GM21515 (cell line): ENCODE measurements at regions not wholly inside any gene's neighbourhood (a gene's known extent, or its start where the extent isn't known, plus 50 kb on each side); places are given as distances from the start of the nearest gene placed in this dataset.
"Not testable (repeated sequence)": the region's sequence is repeated elsewhere in the genome, so short reads cannot be mapped to it uniquely, and the experiment has no call there.

ENCODE experiments used
- ATAC-seq: cut with Tn5 transposase; IDR thresholded peaks from one replicate; pipeline ENCODE4 v1.9.1; 2021; ENCODE audit not compliant: unreplicated experiment

DNA sequence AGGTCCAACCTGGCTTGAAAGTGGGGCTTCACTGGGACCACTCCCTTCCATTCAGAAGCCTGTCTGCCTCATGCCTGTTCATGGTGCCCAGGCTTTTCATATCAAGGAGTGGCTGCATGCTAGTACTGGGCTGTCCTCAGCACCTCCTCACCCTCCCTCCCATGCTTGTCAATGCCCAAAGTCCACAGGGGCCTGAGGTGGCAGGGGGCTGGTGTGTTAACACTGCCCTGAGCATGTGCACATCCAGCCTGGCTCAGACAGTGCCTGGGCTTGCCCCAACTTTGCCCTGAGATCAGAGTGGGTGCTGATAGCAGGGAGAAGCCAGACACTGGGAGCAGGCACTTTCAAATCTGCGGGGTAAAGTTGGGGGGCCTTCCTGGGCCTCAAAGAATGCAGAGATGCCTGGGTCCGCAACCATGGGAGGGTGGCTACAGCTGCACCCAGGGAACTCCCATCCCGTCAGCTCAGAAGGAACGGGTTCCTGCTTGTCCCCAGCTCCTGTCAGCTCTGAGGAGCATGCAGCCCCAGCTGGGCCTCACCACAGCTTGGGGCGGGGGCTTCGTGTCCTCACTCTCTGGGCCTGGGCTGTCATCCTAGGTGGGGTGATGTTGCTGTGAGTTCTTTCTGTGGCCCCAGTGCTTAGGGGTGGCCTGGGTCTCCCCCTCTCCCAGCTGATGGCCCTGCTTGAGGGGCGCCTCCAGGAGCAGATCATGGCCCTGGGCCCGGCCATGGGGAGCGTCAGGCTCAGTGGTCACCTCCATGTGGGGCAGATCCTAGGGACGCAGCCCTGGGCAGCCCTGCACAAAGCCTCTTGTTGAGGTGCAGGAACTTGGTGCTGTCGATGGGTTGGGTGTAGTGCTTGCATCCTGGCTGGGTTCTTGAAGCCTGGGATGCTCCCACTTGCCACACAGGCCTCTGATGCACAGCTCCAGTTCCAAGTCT, 830.6 kb upstream of the SLITRK5 start:
- no peak for ATAC-seq

DNA sequence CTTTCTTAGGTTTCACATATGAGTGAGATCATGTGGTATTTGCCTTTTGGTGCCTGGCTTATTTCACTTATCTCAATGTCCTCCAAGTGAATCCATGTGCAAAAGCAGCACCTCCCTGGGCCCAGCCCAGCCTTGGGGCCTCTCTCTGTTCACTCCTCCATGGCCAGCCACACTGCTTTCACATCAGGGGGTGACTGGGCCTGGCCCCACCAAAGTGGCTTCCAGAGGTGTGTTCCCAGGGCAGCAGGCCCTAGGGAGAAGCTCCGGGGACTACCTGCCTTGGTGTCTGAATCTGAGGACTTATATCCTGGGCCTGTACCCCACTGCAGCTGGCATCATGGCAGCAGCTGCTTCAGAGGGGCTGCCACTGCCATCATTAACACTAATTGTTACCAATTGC, 829.9 kb upstream of the SLITRK5 start:
- no peak for ATAC-seq

GRCh38 chr13:86846501-86846900, 824.7 kb upstream of the SLITRK5 start:
- no peak for ATAC-seq

GRCh38 chr13:86848716-86849115, 822.5 kb upstream of the SLITRK5 start:
- no peak for ATAC-seq

- ATAC-seq: no peak
Measured at GRCh38 chr13:86856991-86857390, 814.2 kb upstream of the SLITRK5 start.

DNA sequence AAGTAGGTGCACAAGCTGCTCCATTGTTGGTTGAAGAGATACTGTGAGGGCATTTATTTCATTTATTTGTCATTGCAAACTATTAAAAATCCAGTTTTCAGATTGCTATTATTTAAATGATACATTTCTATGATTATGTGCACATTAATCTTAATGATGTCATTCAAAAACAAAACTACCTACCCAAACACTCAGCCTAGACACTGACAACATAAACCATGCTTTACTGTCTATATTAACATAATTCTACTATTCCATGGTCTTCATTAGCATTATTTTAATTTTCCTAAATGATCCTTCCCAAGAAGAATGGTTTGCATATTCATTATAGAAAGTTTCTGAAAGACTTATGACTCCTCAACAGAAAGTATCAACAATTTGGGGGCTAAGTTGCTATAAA, 813.0 kb upstream of the SLITRK5 start:
- no peak for ATAC-seq

GRCh38 chr13:86862137-86862536, 809.0 kb upstream of the SLITRK5 start:
- no peak for ATAC-seq

DNA sequence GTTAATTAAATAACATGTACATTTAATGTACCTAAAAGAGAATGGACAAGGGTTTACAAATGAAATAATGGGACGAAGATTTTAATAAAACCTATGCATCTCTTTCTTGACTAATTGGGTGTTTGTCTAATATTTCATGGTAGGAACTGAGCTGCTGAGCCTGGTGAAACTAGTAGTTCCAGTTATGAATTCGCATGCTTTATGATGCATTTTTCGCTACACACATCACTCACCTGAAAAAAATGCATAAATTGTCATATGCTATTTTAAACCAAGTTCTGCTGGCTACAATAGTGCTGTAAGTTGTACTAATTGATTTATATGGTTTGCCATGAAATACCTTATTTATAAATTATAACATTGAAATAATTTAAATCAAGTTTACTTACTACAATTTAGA, 806.8 kb upstream of the SLITRK5 start:
- no peak for ATAC-seq

- ATAC-seq: no peak
Measured at GRCh38 chr13:86870444-86870843, 800.7 kb upstream of the SLITRK5 start.

DNA sequence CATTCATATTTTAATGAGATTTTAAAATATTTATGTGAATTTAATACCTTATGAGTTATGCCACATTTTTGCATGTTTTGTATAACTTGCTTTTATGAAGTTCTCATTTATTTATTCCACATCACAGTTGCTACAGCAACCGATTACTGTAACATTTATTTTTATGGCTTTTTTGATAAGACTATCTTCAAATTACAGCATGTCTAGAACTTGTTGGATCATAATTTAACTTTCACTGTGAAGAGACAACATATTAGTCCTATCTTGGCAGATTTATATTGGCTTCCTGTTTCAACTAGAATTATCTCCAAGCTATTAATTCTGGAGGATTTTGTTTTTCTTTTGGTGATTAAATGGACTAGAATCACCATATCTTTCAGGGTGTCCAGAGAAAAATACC, 793.7 kb upstream of the SLITRK5 start:
- no peak for ATAC-seq

GRCh38 chr13:86878781-86879180, 792.4 kb upstream of the SLITRK5 start:
- no peak for ATAC-seq

DNA sequence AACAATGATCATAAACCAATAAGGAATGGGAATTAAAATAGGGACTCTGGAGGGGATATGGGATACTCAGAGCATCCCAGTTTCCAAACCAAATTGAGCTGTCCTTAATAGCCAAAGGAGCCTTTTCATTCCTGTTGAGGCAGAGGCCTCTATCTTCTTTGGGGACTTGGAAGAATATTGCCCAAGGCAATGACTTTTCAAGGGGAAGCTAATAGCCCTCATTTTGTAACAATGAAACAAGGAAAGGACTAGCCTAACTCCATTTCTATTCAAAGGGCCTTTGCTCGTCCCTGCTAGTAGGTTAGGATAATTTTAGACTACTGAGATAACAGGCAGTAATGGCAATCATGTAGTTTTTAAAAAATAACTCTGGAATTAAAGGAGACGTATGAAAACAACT, 789.8 kb upstream of the SLITRK5 start:
- ATAC-seq: no peak

DNA sequence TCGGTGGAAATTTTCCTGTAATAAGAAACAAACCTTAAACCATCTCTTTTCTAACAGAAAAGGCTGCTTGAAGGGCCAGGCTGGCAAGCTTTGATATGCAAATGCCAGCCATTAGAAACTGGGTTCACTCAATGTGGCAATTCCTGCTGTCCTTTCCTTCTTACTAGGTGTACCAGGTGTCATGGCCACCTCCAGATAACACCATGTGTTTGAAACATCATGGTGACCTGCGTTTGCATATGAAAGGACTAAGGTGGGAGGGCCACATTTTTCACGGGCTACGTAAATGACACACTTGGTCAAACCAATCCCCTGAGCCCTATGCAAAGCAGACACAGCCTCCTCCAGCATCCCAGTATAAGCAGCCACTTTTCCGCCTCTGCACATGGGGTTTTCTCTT, 789.1 kb upstream of the SLITRK5 start:
- no peak for ATAC-seq

DNA sequence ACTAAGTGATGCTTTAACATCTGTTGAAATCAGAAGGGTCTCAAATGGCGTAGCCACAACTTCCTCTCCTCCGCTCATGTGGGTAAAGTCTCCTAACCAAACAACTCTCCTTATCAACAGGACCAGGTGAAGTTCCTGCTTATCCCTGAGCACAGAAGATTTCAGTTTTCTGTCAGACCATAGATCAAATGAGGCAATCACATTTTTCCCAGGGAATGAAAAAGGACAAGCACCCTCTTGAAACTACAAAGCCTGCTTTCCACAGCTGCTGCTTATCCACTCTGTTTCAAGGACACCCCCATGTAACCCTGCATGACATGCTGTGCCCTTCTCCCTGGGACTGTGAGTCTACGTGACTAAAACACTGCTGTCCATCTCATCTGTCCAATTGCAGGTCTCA, 788.3 kb upstream of the SLITRK5 start:
- ATAC-seq: no peak

GRCh38 chr13:86892330-86892729, 778.8 kb upstream of the SLITRK5 start:
- ATAC-seq: no peak

- no peak for ATAC-seq
Measured at GRCh38 chr13:86900906-86901305, 770.3 kb upstream of the SLITRK5 start.

GRCh38 chr13:86906127-86906874, 764.9 kb upstream of the SLITRK5 start:
- ATAC-seq: no peak

DNA sequence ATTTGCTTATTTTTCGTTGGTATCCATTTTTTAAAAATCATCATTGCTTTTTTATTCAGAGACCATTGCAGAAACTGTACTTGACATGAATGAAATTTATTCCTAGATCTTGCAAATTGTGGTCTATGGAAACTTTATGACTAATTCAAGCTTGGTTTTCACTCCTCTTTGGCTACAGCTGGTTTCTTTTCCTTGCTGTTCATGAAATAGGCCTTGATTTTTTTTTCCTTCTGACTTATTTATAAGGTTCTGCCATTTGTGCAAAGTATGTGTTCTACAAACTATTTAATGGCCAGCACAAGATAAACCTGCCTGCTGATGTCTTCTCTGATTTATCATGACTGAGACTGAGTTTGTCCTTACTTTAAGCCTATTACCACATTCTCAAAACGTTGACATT, 764.0 kb upstream of the SLITRK5 start:
- ATAC-seq: no peak

DNA sequence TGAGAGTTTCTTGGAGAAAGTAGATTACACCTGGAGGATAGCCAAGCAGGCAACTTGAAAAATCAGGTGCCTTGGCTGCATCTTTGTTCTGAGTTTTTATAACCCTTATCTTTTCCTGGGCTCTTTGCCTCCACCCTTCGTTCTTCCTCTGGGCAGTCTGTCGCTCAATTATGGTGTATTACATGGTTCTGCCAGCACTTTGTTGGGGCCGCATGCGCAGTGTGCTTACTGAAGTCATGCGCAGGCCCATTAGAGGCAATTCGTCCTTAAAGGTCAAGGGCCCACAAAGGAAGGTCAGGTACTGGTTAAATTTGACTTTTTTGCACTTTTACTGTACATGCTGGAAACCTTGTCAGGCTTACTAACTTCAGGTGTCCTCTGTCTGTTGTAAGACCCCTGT, 761.9 kb upstream of the SLITRK5 start:
- no peak for ATAC-seq

- ATAC-seq: no peak
Measured at GRCh38 chr13:86914757-86915156, 756.4 kb upstream of the SLITRK5 start.

DNA sequence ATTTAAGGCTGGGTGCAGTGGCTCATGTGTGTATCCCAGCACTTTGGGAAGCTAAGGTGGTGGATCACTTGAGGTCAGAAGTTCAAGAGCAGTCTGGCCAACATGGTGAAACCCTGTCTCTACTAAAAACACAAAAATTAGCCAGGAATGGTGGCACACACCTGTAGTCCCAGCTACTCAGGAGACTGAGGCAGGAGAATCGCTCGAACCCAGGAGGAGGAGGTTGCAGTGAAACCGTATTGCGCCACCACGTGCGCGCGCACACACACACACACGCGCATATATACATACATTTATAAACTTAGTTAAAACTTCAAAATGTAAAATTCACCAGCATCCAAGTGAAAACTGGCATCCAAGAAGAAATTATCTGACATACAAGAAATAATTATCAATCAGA, 753.7 kb upstream of the SLITRK5 start:
- ATAC-seq: not testable (repeated sequence)

- no peak for ATAC-seq
Measured at GRCh38 chr13:86918682-86919081, 752.5 kb upstream of the SLITRK5 start.
